ENCODE measurements at regions not wholly inside any gene's neighbourhood (a gene's known extent, or its start where the extent isn't known, plus 50 kb on each side); places are given as distances from the start of the nearest gene placed in this dataset.

GRCh38 chr3:181554233-181554765 is 157.4 kb upstream of the SOX2 start:
- H3K4me1 ChIP-seq, result no peaks in the 10 kb centered on the region
- H3K4me3 ChIP-seq, result no peak overlapping the region
- no peaks in the 10 kb centered on the region for H3K9me3 ChIP-seq
- TF ChIP-seq POLR2A (IDR thresholded peaks at IDR 0.05) (no peak), CTCF (IDR thresholded peaks at IDR 0.05) (no peak)
- no peaks in the 10 kb centered on the region for H3K36me3 ChIP-seq (replicated peaks in 1 of 2; ENCODE audit: insufficient read depth in 1 of 2, low read depth in 2 of 2)
- DNase-seq (no peak), ATAC-seq (no peak)
- H3K27ac ChIP-seq, result no peak overlapping the region
- intact Hi-C loops (cut with DNase I), result no loop called here
- no peaks in the 10 kb centered on the region for H3K27me3 ChIP-seq

DNA sequence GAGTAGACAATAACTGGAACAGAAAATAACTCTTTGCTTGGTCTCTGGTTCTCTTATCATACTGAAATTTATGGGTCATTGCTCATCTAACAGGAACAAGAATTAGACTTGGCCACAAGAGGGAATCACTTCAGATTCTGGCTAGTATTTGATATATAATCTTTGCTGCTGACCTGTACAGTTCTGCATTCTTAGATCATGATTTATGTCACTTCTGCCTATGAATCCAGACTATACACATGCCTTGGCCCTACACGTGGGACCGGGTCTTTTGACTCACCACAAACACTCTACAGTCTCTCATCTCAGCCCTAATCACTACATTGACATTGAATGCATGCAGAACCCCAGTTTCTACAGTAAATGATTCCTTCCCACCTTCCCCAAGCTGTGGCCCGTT is 162.5 kb upstream of the SOX2 start:
- H3K27ac ChIP-seq, result no peak overlapping the region
- no peaks in the 10 kb centered on the region for H3K9me3 ChIP-seq
- H3K36me3 ChIP-seq (replicated peaks in 1 of 2; ENCODE audit: insufficient read depth in 1 of 2, low read depth in 2 of 2), result no peaks in the 10 kb centered on the region
- 50 to 57% methylated on average over 3 of the region's 3 CpGs for WGBS, 2 donors
- DNase-seq, result no peak
- ATAC-seq, result no peak
- TF ChIP-seq CTCF (IDR thresholded peaks at IDR 0.05) (no peak), POLR2A (IDR thresholded peaks at IDR 0.05) (no peak)
- no peak overlapping the region for H3K4me3 ChIP-seq
- intact Hi-C loops (cut with DNase I), result no loop called here
- H3K27me3 ChIP-seq, result no peaks in the 10 kb centered on the region
- H3K4me1 ChIP-seq, result no peaks in the 10 kb centered on the region

- no peak overlapping the region for H3K27ac ChIP-seq
- TF ChIP-seq POLR2A (IDR thresholded peaks at IDR 0.05) (no peak), CTCF (IDR thresholded peaks at IDR 0.05) (no peak)
- DNase-seq (no peak), ATAC-seq (no peak)
- H3K9me3 ChIP-seq, result no peaks in the 10 kb centered on the region
- no peaks in the 10 kb centered on the region for H3K4me1 ChIP-seq
- H3K36me3 ChIP-seq (replicated peaks in 1 of 2; ENCODE audit: insufficient read depth in 1 of 2, low read depth in 2 of 2), result no peaks in the 10 kb centered on the region
- intact Hi-C loops (cut with DNase I), result no loop called here
- no peak overlapping the region for H3K4me3 ChIP-seq
- H3K27me3 ChIP-seq, result no peaks in the 10 kb centered on the region
- 68 to 73% methylated on average over 2 of the region's 2 CpGs for WGBS, 2 donors
Observed at GRCh38 chr3:181541414-181541813, 170.3 kb upstream of the SOX2 start.

DNA sequence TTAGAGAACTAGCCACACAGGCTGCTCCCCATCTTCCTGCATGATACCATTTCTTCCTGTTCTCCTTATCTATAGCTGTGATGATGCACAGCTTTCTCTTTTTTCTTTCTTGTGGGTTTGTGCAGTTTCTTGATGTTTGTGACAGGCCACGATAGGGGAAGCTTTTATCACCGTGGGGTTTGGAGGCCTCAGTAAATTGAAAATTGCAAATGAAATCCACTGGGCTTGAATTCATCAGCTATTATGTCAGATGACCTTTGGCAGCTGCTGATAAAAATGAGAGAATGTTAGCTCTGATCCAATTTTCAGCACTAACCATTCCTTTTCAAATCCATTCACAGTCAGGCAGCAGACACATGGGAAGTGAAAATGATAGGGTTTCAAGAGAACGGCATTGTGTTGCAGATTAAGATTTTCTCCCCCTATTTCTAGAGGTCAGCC is 176.9 kb upstream of the SOX2 start:
- ATAC-seq, result no peak
- no peak for DNase-seq

More for the DNA sequence above, 176.9 kb upstream of the SOX2 start:
- H3K36me3 ChIP-seq (replicated peaks in 1 of 2; ENCODE audit: insufficient read depth in 1 of 2, low read depth in 2 of 2), result no peaks in the 10 kb centered on the region
- no peak for TF ChIP-seq CTCF (IDR thresholded peaks at IDR 0.05)
- TF ChIP-seq POLR2A (IDR thresholded peaks at IDR 0.05), result no peak
- no peak overlapping the region for H3K4me3 ChIP-seq
- no peaks in the 10 kb centered on the region for H3K4me1 ChIP-seq
- H3K9me3 ChIP-seq, result no peaks in the 10 kb centered on the region
- H3K27me3 ChIP-seq, result no peaks in the 10 kb centered on the region
- intact Hi-C loops (cut with DNase I), result no loop called here
- 5 to 6% methylated on average over 3 of the region's 3 CpGs for WGBS, 2 donors
- no peak overlapping the region for H3K27ac ChIP-seq

Measured in body of pancreas (tissue), 4 donors.